Immature natural killer cell (primary cell): ENCODE measurements at regions not wholly inside any gene's neighbourhood (a gene's known extent, or its start where the extent isn't known, plus 50 kb on each side); places are given as distances from the start of the nearest gene placed in this dataset.
"Not testable (repeated sequence)": the region's sequence is repeated elsewhere in the genome, so short reads cannot be mapped to it uniquely, and the experiment has no call there.

Source experiments
- DNase-seq, 3 donors: peaks; one replicate each; pipeline ENCODE4 v3.0.0; 2022; ENCODE audit warnings: mixed read lengths in 1 of 3
- H3K27ac Mint-ChIP-seq, 6 donors: one replicate each; pipeline ENCODE4 v1.8.0; 2020; ENCODE audit warnings: mixed read lengths in 6 of 6, mild to moderate bottlenecking in 5 of 6, inconsistent platforms in 4 of 6, moderate library complexity in 3 of 6
- H3K27me3 Mint-ChIP-seq, 3 donors: one replicate each; pipeline ENCODE4 v1.8.0; 2020 to 2021; ENCODE audit warnings: low read depth in 3 of 3, mild to moderate bottlenecking in 3 of 3, mixed read lengths in 3 of 3, moderate library complexity in 3 of 3, inconsistent platforms in 1 of 3
- H3K36me3 Mint-ChIP-seq, 3 donors: one replicate each; pipeline ENCODE4 v1.8.0; 2020; ENCODE audit warnings: mixed read lengths in 3 of 3, inconsistent platforms in 2 of 3, mild to moderate bottlenecking in 2 of 3
- H3K4me1 Mint-ChIP-seq, 2 donors: one replicate each; pipeline ENCODE4 v1.8.0; 2020; ENCODE audit warnings: inconsistent platforms in 2 of 2, mild to moderate bottlenecking in 2 of 2, mixed read lengths in 2 of 2, moderate library complexity in 1 of 2
- H3K4me3 Mint-ChIP-seq, 5 donors: one replicate each; pipeline ENCODE4 v1.8.0; 2020; ENCODE audit warnings: mild to moderate bottlenecking in 5 of 5, mixed read lengths in 5 of 5, inconsistent platforms in 3 of 5, moderate library complexity in 3 of 5
- H3K9me3 Mint-ChIP-seq, 6 donors: one replicate each; pipeline ENCODE4 v1.8.0; 2020; ENCODE audit warnings: mild to moderate bottlenecking in 6 of 6, mixed read lengths in 6 of 6, inconsistent platforms in 4 of 6, moderate library complexity in 3 of 6

- Mint-ChIP-seq H3K27me3 (peaks cover 0 to 1% (median 0%) of the 10 kb centered on the region in 3 donors), H3K36me3 (no peaks in the 10 kb centered on the region), H3K27ac (no peak overlapping the region), H3K4me1 (peaks cover 0 to 6% of the 10 kb centered on the region in 2 donors), H3K9me3 (no peaks in the 10 kb centered on the region), H3K4me3 (no peak overlapping the region)
- DNase-seq = no peak
Measured at GRCh38 chr3:186465508-186465907, 78.7 kb downstream of the CRYGS start.

GRCh38 chr3:186464424-186465093, 79.6 kb downstream of the CRYGS start:
- Mint-ChIP-seq H3K4me3 (no peak overlapping the region), H3K36me3 (no peaks in the 10 kb centered on the region), H3K9me3 (no peaks in the 10 kb centered on the region), H3K27ac (no peak overlapping the region), H3K27me3 (peaks cover 0 to 2% (median 1%) of the 10 kb centered on the region in 3 donors), H3K4me1 (peaks cover 0 to 6% of the 10 kb centered on the region in 2 donors)
- no peak for DNase-seq

- Mint-ChIP-seq H3K4me1 (peaks cover 0 to 6% of the 10 kb centered on the region in 2 donors), H3K27me3 (peaks cover 0 to 5% (median 1%) of the 10 kb centered on the region in 3 donors), H3K4me3 (no peak overlapping the region), H3K9me3 (no peaks in the 10 kb centered on the region), H3K36me3 (no peaks in the 10 kb centered on the region), H3K27ac (no peak overlapping the region)
- no peak for DNase-seq
Measured at GRCh38 chr3:186461141-186461540, 83.0 kb downstream of the CRYGS start.

- Mint-ChIP-seq H3K27me3 (peaks cover 1 to 5% (median 2%) of the 10 kb centered on the region in 3 donors), H3K27ac (no peak overlapping the region), H3K4me1 (peaks cover 0 to under 1% of the 10 kb centered on the region in 2 donors), H3K4me3 (no peak overlapping the region), H3K9me3 (no peaks in the 10 kb centered on the region), H3K36me3 (no peaks in the 10 kb centered on the region)
- no peak for DNase-seq
Measured at GRCh38 chr3:186459108-186459467, 85.1 kb downstream of the CRYGS start.

GRCh38 chr3:186458306-186459107, 85.7 kb downstream of the CRYGS start:
- Mint-ChIP-seq H3K27me3 (peaks cover 1 to 5% (median 2%) of the 10 kb centered on the region in 3 donors), H3K9me3 (no peaks in the 10 kb centered on the region), H3K4me3 (no peak overlapping the region), H3K36me3 (no peaks in the 10 kb centered on the region), H3K27ac (no peak overlapping the region), H3K4me1 (no peaks in the 10 kb centered on the region)
- no peak for DNase-seq

GRCh38 chr3:186457236-186457635, 86.9 kb downstream of the CRYGS start:
- DNase-seq = no peak
- no peaks in the 10 kb centered on the region for H3K36me3 Mint-ChIP-seq
- no peaks in the 10 kb centered on the region for H3K9me3 Mint-ChIP-seq
- H3K4me1 Mint-ChIP-seq = no peaks in the 10 kb centered on the region
- no peak overlapping the region for H3K4me3 Mint-ChIP-seq
- peaks cover 1 to 6% (median 2%) of the 10 kb centered on the region in 3 donors for H3K27me3 Mint-ChIP-seq
- no peak overlapping the region for H3K27ac Mint-ChIP-seq

GRCh38 chr3:186456731-186457191, 87.4 kb downstream of the CRYGS start:
- no peak overlapping the region for H3K27ac Mint-ChIP-seq
- H3K4me3 Mint-ChIP-seq = no peak overlapping the region
- no peaks in the 10 kb centered on the region for H3K9me3 Mint-ChIP-seq
- no peak for DNase-seq
- no peaks in the 10 kb centered on the region for H3K4me1 Mint-ChIP-seq
- peaks cover 1 to 8% (median 2%) of the 10 kb centered on the region in 3 donors for H3K27me3 Mint-ChIP-seq
- no peaks in the 10 kb centered on the region for H3K36me3 Mint-ChIP-seq

- Mint-ChIP-seq H3K4me3 (no peak overlapping the region), H3K27ac (no peak overlapping the region), H3K9me3 (no peaks in the 10 kb centered on the region), H3K4me1 (no peaks in the 10 kb centered on the region), H3K27me3 (peaks cover 2 to 9% (median 3%) of the 10 kb centered on the region in 3 donors), H3K36me3 (no peaks in the 10 kb centered on the region)
- no peak for DNase-seq
Measured at GRCh38 chr3:186454881-186455703, 89.1 kb downstream of the CRYGS start.

GRCh38 chr3:186453531-186453930, 90.6 kb downstream of the CRYGS start:
- Mint-ChIP-seq H3K4me1 (no peaks in the 10 kb centered on the region), H3K9me3 (no peaks in the 10 kb centered on the region), H3K4me3 (no peak overlapping the region), H3K27ac (no peak overlapping the region), H3K27me3 (peaks cover 2 to 4% (median 3%) of the 10 kb centered on the region in 3 donors), H3K36me3 (no peaks in the 10 kb centered on the region)
- no peak for DNase-seq

GRCh38 chr3:186452517-186452916, 90.5 kb upstream of the DGKG start:
- Mint-ChIP-seq H3K36me3 (no peaks in the 10 kb centered on the region), H3K27me3 (peaks cover 2 to 4% (median 2%) of the 10 kb centered on the region in 3 donors), H3K4me1 (no peaks in the 10 kb centered on the region), H3K9me3 (no peaks in the 10 kb centered on the region), H3K4me3 (no peak overlapping the region), H3K27ac (no peak overlapping the region)
- DNase-seq = no peak

GRCh38 chr3:186451371-186451770, 89.3 kb upstream of the DGKG start:
- no peak overlapping the region for H3K4me3 Mint-ChIP-seq
- no peak overlapping the region for H3K27ac Mint-ChIP-seq
- no peaks in the 10 kb centered on the region for H3K36me3 Mint-ChIP-seq
- H3K9me3 Mint-ChIP-seq = no peaks in the 10 kb centered on the region
- H3K27me3 Mint-ChIP-seq = peaks cover 2 to 4% (median 2%) of the 10 kb centered on the region in 3 donors
- no peaks in the 10 kb centered on the region for H3K4me1 Mint-ChIP-seq
- DNase-seq = no peak

- H3K27ac Mint-ChIP-seq = no peak overlapping the region
- no peak for DNase-seq
- no peaks in the 10 kb centered on the region for H3K9me3 Mint-ChIP-seq
- no peak overlapping the region for H3K4me3 Mint-ChIP-seq
- no peaks in the 10 kb centered on the region for H3K36me3 Mint-ChIP-seq
- H3K27me3 Mint-ChIP-seq = no peaks in the 10 kb centered on the region
- no peaks in the 10 kb centered on the region for H3K4me1 Mint-ChIP-seq
Measured at GRCh38 chr3:186444974-186445373, 82.9 kb upstream of the DGKG start.

- Mint-ChIP-seq H3K27ac (no peak overlapping the region), H3K36me3 (no peaks in the 10 kb centered on the region), H3K4me3 (no peak overlapping the region), H3K27me3 (no peaks in the 10 kb centered on the region), H3K9me3 (no peaks in the 10 kb centered on the region), H3K4me1 (no peaks in the 10 kb centered on the region)
- no peak for DNase-seq
Measured at GRCh38 chr3:186444288-186444687, 82.3 kb upstream of the DGKG start.

- not testable (repeated sequence) for H3K9me3 Mint-ChIP-seq, H3K27me3 Mint-ChIP-seq, H3K36me3 Mint-ChIP-seq, H3K4me3 Mint-ChIP-seq, DNase-seq, H3K27ac Mint-ChIP-seq, H3K4me1 Mint-ChIP-seq
Measured at GRCh38 chr3:186442979-186443378, 80.9 kb upstream of the DGKG start.
